ENCODE measurements at regions not wholly inside any gene's neighbourhood (a gene's known extent, or its start where the extent isn't known, plus 50 kb on each side); places are given as distances from the start of the nearest gene placed in this dataset.

GRCh38 chr9:113646946-113647914 lies 183.7 kb downstream of the RGS3 start:
- Mint-ChIP-seq H3K27me3 (ENCODE audit: low read depth) (peaks cover 18% of the 10 kb centered on the region), H3K36me3 (ENCODE audit: low read depth) (no peaks in the 10 kb centered on the region), H3K4me1 (ENCODE audit: low read depth) (no peaks in the 10 kb centered on the region), H3K27ac (no peak overlapping the region), H3K9me3 (no peaks in the 10 kb centered on the region), H3K4me3 (no peak overlapping the region)
- no peak for DNase-seq (ENCODE audit: low spot score)

DNA sequence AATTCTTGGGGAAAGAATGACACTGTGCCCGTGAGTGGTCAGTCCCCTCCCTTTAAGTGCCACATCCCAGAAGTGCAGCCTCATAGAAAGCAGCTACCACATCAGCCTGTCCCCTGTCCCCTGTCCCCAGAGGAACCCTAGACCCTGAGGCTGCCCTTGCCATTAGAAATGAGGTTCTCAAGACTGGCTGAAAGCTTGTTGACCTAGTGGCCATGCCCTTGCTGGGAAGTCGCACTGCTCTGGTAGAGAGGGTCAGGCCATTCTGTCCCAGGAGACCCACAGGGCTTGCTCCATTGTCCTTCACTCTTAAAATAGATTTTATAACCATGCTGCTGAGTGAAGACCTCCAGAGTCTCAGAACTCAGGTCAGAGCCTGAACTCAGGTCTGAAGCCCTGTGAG lies 184.5 kb downstream of the RGS3 start:
- H3K27ac Mint-ChIP-seq, result no peak overlapping the region

GRCh38 chr9:113648586-113648985 lies 185.1 kb downstream of the RGS3 start:
- Mint-ChIP-seq H3K4me1 (ENCODE audit: low read depth) (no peaks in the 10 kb centered on the region), H3K4me3 (no peak overlapping the region), H3K27me3 (ENCODE audit: low read depth) (peaks cover 8% of the 10 kb centered on the region)

More for the DNA sequence above, 184.5 kb downstream of the RGS3 start:
- no peak for DNase-seq (ENCODE audit: low spot score)
- no peaks in the 10 kb centered on the region for H3K4me1 Mint-ChIP-seq (ENCODE audit: low read depth)
- no peaks in the 10 kb centered on the region for H3K9me3 Mint-ChIP-seq
- H3K36me3 Mint-ChIP-seq (ENCODE audit: low read depth), result no peaks in the 10 kb centered on the region
- no peak overlapping the region for H3K4me3 Mint-ChIP-seq
- peaks cover 12% of the 10 kb centered on the region for H3K27me3 Mint-ChIP-seq (ENCODE audit: low read depth)

DNA sequence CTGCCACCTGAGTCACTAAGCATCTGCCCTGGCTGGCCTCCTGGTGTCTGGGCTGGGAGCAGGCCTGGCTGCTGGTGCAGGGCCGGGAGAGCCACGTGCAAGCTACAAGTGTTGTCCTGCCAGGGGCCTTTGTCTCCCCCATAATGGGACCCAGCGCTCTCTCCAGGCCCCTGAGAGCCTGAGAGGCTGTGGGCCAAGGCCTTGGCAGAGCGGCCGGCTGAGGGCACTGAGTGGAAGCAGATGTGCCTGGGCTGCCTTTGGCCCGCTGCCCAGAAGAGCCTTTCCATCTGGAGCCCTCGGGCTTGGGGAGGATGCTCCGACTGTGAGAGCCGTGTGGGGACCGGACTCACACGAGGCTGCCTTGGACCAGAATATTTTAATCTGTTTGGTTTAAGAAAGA lies 185.5 kb downstream of the RGS3 start:
- Mint-ChIP-seq H3K27me3 (ENCODE audit: low read depth) (peaks cover 5% of the 10 kb centered on the region), H3K4me1 (ENCODE audit: low read depth) (no peaks in the 10 kb centered on the region), H3K4me3 (no peak overlapping the region), H3K9me3 (no peaks in the 10 kb centered on the region), H3K27ac (no peak overlapping the region), H3K36me3 (ENCODE audit: low read depth) (no peaks in the 10 kb centered on the region)
- DNase-seq (ENCODE audit: low spot score), result no peak

More at GRCh38 chr9:113648586-113648985, 185.1 kb downstream of the RGS3 start:
- DNase-seq (ENCODE audit: low spot score), result no peak
- Mint-ChIP-seq H3K36me3 (ENCODE audit: low read depth) (no peaks in the 10 kb centered on the region), H3K9me3 (no peaks in the 10 kb centered on the region), H3K27ac (no peak overlapping the region)

- no peak overlapping the region for H3K4me3 Mint-ChIP-seq
- H3K27me3 Mint-ChIP-seq (ENCODE audit: low read depth), result no peaks in the 10 kb centered on the region
Observed at GRCh38 chr9:113649855-113650206, 186.3 kb downstream of the RGS3 start.

DNA sequence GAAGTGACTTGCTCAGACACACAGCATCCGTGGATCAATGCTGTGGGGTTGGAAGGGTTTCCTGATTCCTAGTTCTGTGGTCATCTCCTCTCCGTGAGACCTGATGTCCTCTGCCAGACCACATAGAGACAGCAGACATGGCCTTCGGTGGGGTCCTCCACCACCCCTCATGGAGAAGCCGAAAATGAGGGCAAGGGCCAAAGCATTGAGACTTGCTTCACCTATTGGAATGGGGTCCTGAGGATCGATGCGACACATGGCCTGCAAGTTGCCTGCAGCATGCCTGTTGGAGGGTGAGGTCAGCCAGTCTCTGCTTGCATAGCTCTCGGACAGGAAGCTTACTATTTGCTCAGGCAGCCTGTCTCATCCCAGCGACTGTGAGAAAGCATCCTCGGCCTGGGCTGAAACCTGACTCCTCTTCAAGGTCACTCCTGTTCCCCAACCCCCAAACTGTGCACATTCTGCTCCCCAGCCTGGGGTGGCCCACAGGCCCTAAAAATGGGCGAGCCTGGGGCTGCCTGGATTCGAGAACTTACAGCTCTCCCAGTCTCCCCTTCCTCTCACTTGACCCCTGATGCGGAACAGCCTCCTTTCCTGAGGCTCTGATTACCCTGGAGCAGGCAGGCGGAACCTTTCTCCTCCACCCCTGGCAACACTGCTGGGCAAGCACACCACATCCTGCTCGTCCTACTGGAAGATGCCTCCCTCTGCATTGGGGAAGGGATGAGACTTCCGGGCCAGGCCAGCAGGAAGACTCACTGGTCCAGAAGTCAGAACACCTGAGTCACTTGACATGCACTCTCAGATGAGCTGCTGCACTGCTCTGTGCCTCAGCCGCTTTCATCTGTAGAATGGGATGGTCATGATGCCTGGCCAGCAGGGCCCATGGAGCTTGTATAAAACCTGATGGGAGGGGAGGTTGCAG lies 186.9 kb downstream of the RGS3 start:
- no peaks in the 10 kb centered on the region for H3K9me3 Mint-ChIP-seq
- no peaks in the 10 kb centered on the region for H3K4me1 Mint-ChIP-seq (ENCODE audit: low read depth)
- H3K36me3 Mint-ChIP-seq (ENCODE audit: low read depth), result no peaks in the 10 kb centered on the region
- DNase-seq (ENCODE audit: low spot score), result no peak
- no peak overlapping the region for H3K4me3 Mint-ChIP-seq
- H3K27ac Mint-ChIP-seq, result no peak overlapping the region
- no peaks in the 10 kb centered on the region for H3K27me3 Mint-ChIP-seq (ENCODE audit: low read depth)

More at GRCh38 chr9:113649855-113650206, 186.3 kb downstream of the RGS3 start:
- H3K9me3 Mint-ChIP-seq, result no peaks in the 10 kb centered on the region
- DNase-seq (ENCODE audit: low spot score), result no peak
- no peaks in the 10 kb centered on the region for H3K4me1 Mint-ChIP-seq (ENCODE audit: low read depth)
- H3K27ac Mint-ChIP-seq, result no peak overlapping the region
- no peaks in the 10 kb centered on the region for H3K36me3 Mint-ChIP-seq (ENCODE audit: low read depth)

DNA sequence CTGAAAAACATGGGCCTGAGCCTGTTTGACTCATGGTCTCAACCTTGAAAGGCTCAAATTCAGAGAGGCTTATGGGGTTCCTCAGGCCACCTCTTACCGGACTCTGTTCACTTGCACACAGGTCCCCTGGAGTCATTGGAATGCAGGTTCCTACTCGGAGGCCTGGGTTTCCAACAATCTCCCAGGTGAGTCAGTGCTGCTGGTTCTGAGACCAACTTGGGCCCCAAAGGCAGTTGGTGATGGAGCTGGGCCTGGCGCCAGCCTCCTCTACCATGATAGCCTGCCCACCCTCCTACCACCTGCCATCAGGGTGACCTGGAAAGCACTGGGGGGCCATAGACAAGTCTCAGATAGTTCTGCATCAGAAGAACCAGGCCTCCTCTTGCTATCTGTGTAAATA lies 188.4 kb downstream of the RGS3 start:
- H3K27ac Mint-ChIP-seq, result no peak overlapping the region
- H3K4me3 Mint-ChIP-seq, result no peak overlapping the region
- H3K4me1 Mint-ChIP-seq (ENCODE audit: low read depth), result no peaks in the 10 kb centered on the region
- no peak for DNase-seq (ENCODE audit: low spot score)
- no peaks in the 10 kb centered on the region for H3K27me3 Mint-ChIP-seq (ENCODE audit: low read depth)
- H3K36me3 Mint-ChIP-seq (ENCODE audit: low read depth), result no peaks in the 10 kb centered on the region
- H3K9me3 Mint-ChIP-seq, result no peaks in the 10 kb centered on the region

- Mint-ChIP-seq H3K27me3 (ENCODE audit: low read depth) (no peaks in the 10 kb centered on the region), H3K4me3 (no peak overlapping the region), H3K36me3 (ENCODE audit: low read depth) (no peaks in the 10 kb centered on the region), H3K27ac (no peak overlapping the region), H3K9me3 (no peaks in the 10 kb centered on the region), H3K4me1 (ENCODE audit: low read depth) (no peaks in the 10 kb centered on the region)
- DNase-seq (ENCODE audit: low spot score), result no peak
Observed at GRCh38 chr9:113652355-113653152, 189.0 kb downstream of the RGS3 start.

DNA sequence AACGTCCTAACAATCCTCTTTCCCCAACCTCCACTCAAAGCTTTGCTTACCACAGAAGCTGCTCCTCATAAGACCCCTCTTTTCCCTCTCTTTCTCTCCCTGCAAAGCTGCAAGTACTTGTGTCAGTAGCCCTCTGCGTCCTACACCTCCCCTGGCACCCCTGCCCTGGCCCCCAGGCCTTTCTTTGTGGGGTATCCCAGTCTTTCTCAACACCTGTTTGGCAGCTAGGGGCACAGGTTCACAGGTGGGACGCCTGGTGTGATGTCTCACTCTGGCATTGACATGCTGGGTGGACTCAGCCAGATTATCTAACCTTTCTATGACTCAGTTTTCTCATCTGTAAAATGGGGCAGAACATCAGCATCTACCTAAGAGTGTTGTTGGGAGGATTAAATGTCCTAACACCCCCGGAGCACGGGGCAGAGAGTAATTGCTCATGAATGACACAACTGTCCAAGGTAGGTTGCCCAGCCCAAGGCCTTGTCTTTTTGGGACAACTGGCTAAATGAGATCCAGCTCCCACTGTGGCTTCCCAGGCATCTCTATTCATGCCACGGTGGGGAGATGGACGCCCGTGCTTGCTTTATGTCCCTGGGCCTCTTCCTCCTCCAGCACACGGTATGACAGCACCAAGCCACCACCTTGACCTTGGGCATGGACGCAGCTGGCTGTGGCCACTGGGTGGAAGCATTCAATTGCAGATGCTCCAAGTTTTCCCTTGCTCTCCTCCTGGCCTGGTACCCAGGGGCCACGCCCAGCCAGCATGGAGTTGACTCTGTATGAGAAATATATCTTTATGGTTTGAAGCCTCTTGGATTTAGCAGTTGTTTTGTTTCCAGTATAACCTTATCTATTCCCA lies 190.4 kb downstream of the RGS3 start:
- peaks cover under 1% of the 10 kb centered on the region for H3K27me3 Mint-ChIP-seq (ENCODE audit: low read depth)
- peaks cover 1% of the 10 kb centered on the region for H3K4me1 Mint-ChIP-seq (ENCODE audit: low read depth)
- H3K9me3 Mint-ChIP-seq, result no peaks in the 10 kb centered on the region
- no peak for DNase-seq (ENCODE audit: low spot score)
- no peaks in the 10 kb centered on the region for H3K36me3 Mint-ChIP-seq (ENCODE audit: low read depth)
- H3K4me3 Mint-ChIP-seq, result no peak overlapping the region
- no peak overlapping the region for H3K27ac Mint-ChIP-seq

DNA sequence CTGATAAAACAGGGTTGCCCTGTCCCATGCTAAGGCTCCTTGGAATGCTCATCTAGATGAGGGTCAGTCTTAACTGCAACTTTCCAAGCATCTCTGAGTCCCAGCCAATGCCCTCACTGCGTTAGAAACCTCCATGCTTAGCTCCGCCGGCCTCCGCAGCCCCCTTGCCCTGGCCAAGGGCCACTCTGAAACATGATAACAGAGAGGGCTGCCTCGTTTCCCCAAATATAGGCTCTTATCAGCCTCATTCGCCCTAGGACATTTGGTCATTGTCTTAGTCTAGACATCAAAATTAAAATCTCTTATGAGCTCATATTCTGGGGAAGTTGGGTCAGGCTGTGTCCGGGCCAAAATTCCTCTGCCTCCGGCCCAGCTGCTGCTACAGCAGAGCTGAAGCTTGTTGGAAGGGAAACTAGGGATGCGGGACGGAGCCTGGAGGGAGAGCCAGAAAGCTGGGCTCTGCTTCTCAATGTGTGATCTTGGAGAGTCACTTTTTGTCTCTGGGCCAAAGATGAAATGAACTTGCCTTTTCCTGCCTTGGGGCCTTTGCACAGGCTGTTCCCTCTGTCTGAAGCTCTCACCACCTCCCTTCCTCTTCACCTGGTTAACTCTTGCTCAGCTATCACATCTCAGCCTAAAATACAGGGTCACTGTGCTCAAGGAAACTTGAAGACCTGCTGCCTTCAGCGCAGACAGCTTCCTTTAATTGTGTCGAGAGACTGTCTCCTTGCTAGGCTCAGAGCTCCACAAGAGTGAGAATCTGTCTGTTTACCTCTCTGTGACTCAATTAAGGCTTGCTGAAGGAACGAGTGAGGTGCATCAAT lies 191.3 kb downstream of the RGS3 start:
- DNase-seq (ENCODE audit: low spot score), result no peak
- H3K36me3 Mint-ChIP-seq (ENCODE audit: low read depth), result no peaks in the 10 kb centered on the region
- no peaks in the 10 kb centered on the region for H3K9me3 Mint-ChIP-seq
- H3K4me1 Mint-ChIP-seq (ENCODE audit: low read depth), result peaks cover 1% of the 10 kb centered on the region
- peaks cover 9% of the 10 kb centered on the region for H3K27me3 Mint-ChIP-seq (ENCODE audit: low read depth)
- no peak overlapping the region for H3K27ac Mint-ChIP-seq
- no peak overlapping the region for H3K4me3 Mint-ChIP-seq

DNA sequence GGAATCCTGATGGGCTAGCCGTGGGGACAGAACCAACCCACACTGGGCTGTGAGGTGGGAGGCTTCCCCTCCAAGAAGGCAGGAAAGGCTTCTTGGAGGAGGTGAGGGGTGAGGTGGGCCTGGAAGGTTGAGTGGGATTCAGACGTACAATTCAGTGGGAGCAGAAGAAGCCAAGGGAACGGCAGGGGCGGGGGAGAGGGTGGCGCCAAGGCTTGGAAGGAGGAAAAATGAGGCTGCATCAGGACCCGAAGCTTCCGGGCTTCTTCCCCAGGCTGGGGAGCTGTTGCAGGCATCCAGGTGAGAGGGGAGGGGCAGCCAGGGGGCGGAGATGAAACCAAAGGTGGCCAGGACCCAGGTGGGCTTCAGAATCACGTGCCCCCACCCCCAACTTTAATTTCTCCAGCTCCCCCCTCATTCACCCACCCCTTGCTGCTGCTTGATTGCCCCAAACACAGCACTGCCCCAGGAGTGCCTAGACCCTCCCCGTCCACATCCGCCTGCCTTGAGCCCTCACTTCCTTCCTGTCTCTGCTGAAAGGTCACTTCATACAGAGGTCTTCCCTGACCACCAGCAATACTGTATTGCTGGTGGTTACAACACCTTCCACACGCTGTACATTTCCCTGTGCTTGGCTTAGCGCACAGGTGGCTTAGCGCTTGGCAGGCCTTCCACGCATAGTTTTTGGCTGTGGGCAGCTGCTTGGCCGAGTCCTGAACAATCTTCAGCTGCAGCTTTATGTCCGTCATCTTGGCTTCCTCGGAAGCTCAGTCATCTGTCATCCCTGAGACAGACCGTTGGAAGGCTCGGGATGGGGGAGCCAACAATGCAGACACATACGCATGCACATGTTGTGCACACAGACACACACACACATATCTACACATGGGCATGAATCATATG lies 193.5 kb downstream of the RGS3 start:
- Mint-ChIP-seq H3K4me1 (ENCODE audit: low read depth) (peaks cover 1% of the 10 kb centered on the region), H3K36me3 (ENCODE audit: low read depth) (no peaks in the 10 kb centered on the region), H3K4me3 (no peak overlapping the region), H3K27me3 (ENCODE audit: low read depth) (peaks cover 22% of the 10 kb centered on the region), H3K27ac (no peak overlapping the region), H3K9me3 (no peaks in the 10 kb centered on the region)
- no peak for DNase-seq (ENCODE audit: low spot score)
